Erythroblast (primary cell): ENCODE measurements at regions not wholly inside any gene's neighbourhood (a gene's known extent, or its start where the extent isn't known, plus 50 kb on each side); places are given as distances from the start of the nearest gene placed in this dataset.
"Not testable (repeated sequence)": the region's sequence is repeated elsewhere in the genome, so short reads cannot be mapped to it uniquely, and the experiment has no call there.

Source experiments
- GATA1 ChIP-seq: IDR thresholded peaks from 2 replicates; pipeline ENCODE4 v1.6.1; 2011; ENCODE audit warnings: low read depth, mild to moderate bottlenecking, control low read depth, low read length, moderate library complexity
- POLR2A ChIP-seq: IDR thresholded peaks from 2 replicates; pipeline ENCODE4 v1.6.1; 2011; ENCODE audit warnings: mild to moderate bottlenecking, low read length

GRCh38 chr4:67274671-67275070 lies 270.6 kb downstream of the CENPC start:
- TF ChIP-seq POLR2A, GATA1: not testable (repeated sequence)
